MM.1S (cell line): ENCODE measurements at regions not wholly inside any gene's neighbourhood (a gene's known extent, or its start where the extent isn't known, plus 50 kb on each side); places are given as distances from the start of the nearest gene placed in this dataset.

Experiments used
- DNase-seq: peaks from one replicate; pipeline ENCODE4 v3.0.0-alpha.2; 2015
- H2AFZ ChIP-seq: fragments of 300-600 bp; sonication (generic); 2 replicates; pipeline ENCODE4 v1.6.0; 2016; ENCODE audit warnings: antibody characterized with exemption, low read length
- H3F3A ChIP-seq: fragments of 300-600 bp; sonication (generic); 2 replicates; pipeline ENCODE4 v1.6.1; 2016; ENCODE audit warnings: mild to moderate bottlenecking, antibody characterized with exemption, low read length, moderate library complexity, mixed read lengths; ENCODE audit not compliant: insufficient read depth
- H3K27ac ChIP-seq: fragments of 300-600 bp; sonication (generic); 2 replicates; pipeline ENCODE4 v1.5.1; 2016; ENCODE audit warnings: mild to moderate bottlenecking, low read length
- H3K27me3 ChIP-seq: fragments of 300-600 bp; sonication (generic); replicated peaks from 2 replicates; pipeline ENCODE4 v1.6.0; 2016; ENCODE audit warnings: low read length; ENCODE audit not compliant: insufficient read depth
- H3K36me3 ChIP-seq: fragments of 300-600 bp; sonication (generic); replicated peaks from 2 replicates; pipeline ENCODE4 v1.6.1; 2016; ENCODE audit warnings: mild to moderate bottlenecking, low read length, mixed read lengths; ENCODE audit not compliant: insufficient read depth
- H3K4me1 ChIP-seq: fragments of 300-600 bp; sonication (generic); 2 replicates; pipeline ENCODE4 v1.6.1; 2016; ENCODE audit warnings: low read length, mixed read lengths
- H3K4me2 ChIP-seq: fragments of 300-600 bp; sonication (generic); 2 replicates; pipeline ENCODE4 v1.6.0; 2016; ENCODE audit warnings: low read depth, low read length
- H3K4me3 ChIP-seq: fragments of 300-600 bp; sonication (generic); 2 replicates; pipeline ENCODE4 v1.5.1; 2016; ENCODE audit warnings: low read length, mixed read lengths
- H3K79me2 ChIP-seq: fragments of 300-600 bp; sonication (generic); 2 replicates; pipeline ENCODE4 v1.6.1; 2016; ENCODE audit warnings: mixed run types, low read length, mixed read lengths
- H3K9ac ChIP-seq: fragments of 300-600 bp; sonication (generic); 2 replicates; pipeline ENCODE4 v1.6.1; 2016; ENCODE audit warnings: low read length, mixed read lengths
- H3K9me2 ChIP-seq: fragments of 300-600 bp; sonication (generic); replicated peaks from 2 replicates; pipeline ENCODE4 v1.6.1; 2016; ENCODE audit warnings: mild to moderate bottlenecking, low read length, mixed read lengths; ENCODE audit not compliant: insufficient read depth
- H3K9me3 ChIP-seq: fragments of 300-600 bp; sonication (generic); replicated peaks from 2 replicates; pipeline ENCODE4 v1.6.1; 2016; ENCODE audit warnings: mild to moderate bottlenecking, low read length, mixed read lengths; ENCODE audit not compliant: insufficient read depth
- H4K20me1 ChIP-seq: fragments of 300-600 bp; sonication (generic); 2 replicates; pipeline ENCODE4 v1.6.1; 2016; ENCODE audit warnings: mild to moderate bottlenecking, low read length, moderate library complexity, mixed read lengths; ENCODE audit not compliant: insufficient read depth
- EZH2 ChIP-seq: fragments of 300-600 bp; sonication (generic); optimal IDR thresholded peaks from 2 replicates; pipeline ENCODE3; 2017; ENCODE audit warnings: low read depth, mild to moderate bottlenecking, antibody characterized with exemption, low read length, mixed read lengths
- EZH2phosphoT487 ChIP-seq: fragments of 300-600 bp; sonication (generic); IDR thresholded peaks from 2 replicates; pipeline ENCODE4 v1.6.1; 2018; ENCODE audit warnings: antibody characterized with exemption, low read length
- TF ChIP-seq, protein P1 (sequence below): fragments of 300-600 bp; sonication (generic); IDR thresholded peaks from 2 replicates; pipeline ENCODE4 v1.5.1; 2016; ENCODE audit warnings: antibody characterized with exemption, low read length, mixed read lengths

GRCh38 chr16:73319737-73320136, 271.8 kb upstream of the ZFHX3 start:
- Histone ChIP-seq H3K79me2 (no peaks in the 10 kb centered on the region), H3K4me3 (no peak overlapping the region), H3F3A (no peaks in the 10 kb centered on the region), H3K4me1 (no peaks in the 10 kb centered on the region), H2AFZ (no peak overlapping the region), H3K27me3 (no peaks in the 10 kb centered on the region), H3K9ac (no peak overlapping the region), H3K27ac (no peak overlapping the region), H3K9me3 (no peaks in the 10 kb centered on the region), H3K4me2 (no peak overlapping the region), H4K20me1 (no peaks in the 10 kb centered on the region), H3K9me2 (no peaks in the 10 kb centered on the region), H3K36me3 (no peaks in the 10 kb centered on the region)
- TF ChIP-seq EZH2: no peak
- TF ChIP-seq EZH2phosphoT487: no peak
- TF ChIP-seq, protein P1, sequence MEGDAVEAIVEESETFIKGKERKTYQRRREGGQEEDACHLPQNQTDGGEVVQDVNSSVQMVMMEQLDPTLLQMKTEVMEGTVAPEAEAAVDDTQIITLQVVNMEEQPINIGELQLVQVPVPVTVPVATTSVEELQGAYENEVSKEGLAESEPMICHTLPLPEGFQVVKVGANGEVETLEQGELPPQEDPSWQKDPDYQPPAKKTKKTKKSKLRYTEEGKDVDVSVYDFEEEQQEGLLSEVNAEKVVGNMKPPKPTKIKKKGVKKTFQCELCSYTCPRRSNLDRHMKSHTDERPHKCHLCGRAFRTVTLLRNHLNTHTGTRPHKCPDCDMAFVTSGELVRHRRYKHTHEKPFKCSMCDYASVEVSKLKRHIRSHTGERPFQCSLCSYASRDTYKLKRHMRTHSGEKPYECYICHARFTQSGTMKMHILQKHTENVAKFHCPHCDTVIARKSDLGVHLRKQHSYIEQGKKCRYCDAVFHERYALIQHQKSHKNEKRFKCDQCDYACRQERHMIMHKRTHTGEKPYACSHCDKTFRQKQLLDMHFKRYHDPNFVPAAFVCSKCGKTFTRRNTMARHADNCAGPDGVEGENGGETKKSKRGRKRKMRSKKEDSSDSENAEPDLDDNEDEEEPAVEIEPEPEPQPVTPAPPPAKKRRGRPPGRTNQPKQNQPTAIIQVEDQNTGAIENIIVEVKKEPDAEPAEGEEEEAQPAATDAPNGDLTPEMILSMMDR: no peak
- DNase-seq: no peak

DNA sequence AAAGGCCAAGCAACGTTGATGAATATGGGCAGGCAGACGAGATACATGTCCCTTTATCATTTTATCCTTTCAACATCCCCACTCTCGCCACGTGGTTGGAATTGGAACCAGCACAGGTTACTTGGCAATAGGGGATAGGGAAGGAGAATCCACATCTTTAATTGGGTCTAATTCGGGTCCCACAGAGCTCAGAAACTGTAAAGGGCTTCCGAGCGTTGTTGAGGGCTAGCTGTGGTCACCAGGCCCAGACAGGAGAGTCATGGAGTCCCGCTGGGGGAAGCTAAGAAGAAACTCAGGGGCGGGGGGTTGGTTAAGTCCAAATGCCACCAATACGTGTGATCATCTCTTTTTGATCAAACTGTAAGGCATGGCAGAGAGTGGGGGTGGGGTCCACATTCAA, 271.3 kb upstream of the ZFHX3 start:
- Histone ChIP-seq H3K9me3 (no peaks in the 10 kb centered on the region), H3K4me2 (no peak overlapping the region), H3K9ac (no peak overlapping the region), H3K27me3 (no peaks in the 10 kb centered on the region), H2AFZ (no peak overlapping the region), H3K27ac (no peak overlapping the region), H3K9me2 (no peaks in the 10 kb centered on the region), H3K79me2 (no peaks in the 10 kb centered on the region), H3K36me3 (no peaks in the 10 kb centered on the region), H3K4me3 (no peak overlapping the region), H4K20me1 (no peaks in the 10 kb centered on the region), H3K4me1 (no peaks in the 10 kb centered on the region), H3F3A (no peaks in the 10 kb centered on the region)
- TF ChIP-seq EZH2phosphoT487: no peak
- TF ChIP-seq, protein P1: no peak
- no peak for TF ChIP-seq EZH2
- no peak for DNase-seq

- no peak for TF ChIP-seq EZH2
- TF ChIP-seq, protein P1: no peak
- TF ChIP-seq EZH2phosphoT487: no peak
- H4K20me1 ChIP-seq: no peaks in the 10 kb centered on the region
- no peaks in the 10 kb centered on the region for H3K36me3 ChIP-seq
- no peaks in the 10 kb centered on the region for H3F3A ChIP-seq
- no peak overlapping the region for H3K27ac ChIP-seq
- H3K79me2 ChIP-seq: no peaks in the 10 kb centered on the region
- H2AFZ ChIP-seq: no peak overlapping the region
- no peak overlapping the region for H3K4me2 ChIP-seq
- H3K9ac ChIP-seq: no peak overlapping the region
- no peaks in the 10 kb centered on the region for H3K9me2 ChIP-seq
- H3K4me3 ChIP-seq: no peak overlapping the region
- no peak for DNase-seq
- no peaks in the 10 kb centered on the region for H3K9me3 ChIP-seq
- H3K27me3 ChIP-seq: no peaks in the 10 kb centered on the region
- H3K4me1 ChIP-seq: no peaks in the 10 kb centered on the region
These were observed 269.5 kb upstream of the ZFHX3 start for GRCh38 chr16:73317321-73317857.
